Osteocyte (in vitro differentiated cells): ENCODE measurements at regions not wholly inside any gene's neighbourhood (a gene's known extent, or its start where the extent isn't known, plus 50 kb on each side); places are given as distances from the start of the nearest gene placed in this dataset.

ENCODE experiments used
- DNase-seq: peaks from one replicate; pipeline ENCODE4 v3.0.0; 2021; ENCODE audit warnings: mixed read lengths; ENCODE audit not compliant: unreplicated experiment; ENCODE audit errors: extremely low spot score
- H3K27ac Mint-ChIP-seq: one replicate; pipeline ENCODE4 v1.8.0; 2021; ENCODE audit warnings: mild to moderate bottlenecking, mixed read lengths; ENCODE audit not compliant: unreplicated experiment
- H3K27me3 Mint-ChIP-seq: one replicate; pipeline ENCODE4 v1.8.0; 2021; ENCODE audit warnings: mixed read lengths; ENCODE audit not compliant: unreplicated experiment
- H3K36me3 Mint-ChIP-seq: one replicate; pipeline ENCODE4 v1.8.0; 2021; ENCODE audit warnings: mixed read lengths; ENCODE audit not compliant: unreplicated experiment
- H3K4me1 Mint-ChIP-seq: one replicate; pipeline ENCODE4 v1.8.0; 2021; ENCODE audit warnings: mixed read lengths; ENCODE audit not compliant: unreplicated experiment
- H3K4me3 Mint-ChIP-seq: one replicate; pipeline ENCODE4 v1.8.0; 2021; ENCODE audit warnings: mild to moderate bottlenecking, moderate library complexity, mixed read lengths; ENCODE audit not compliant: unreplicated experiment
- H3K9me3 Mint-ChIP-seq: one replicate; pipeline ENCODE4 v1.8.0; 2021; ENCODE audit warnings: mixed read lengths; ENCODE audit not compliant: unreplicated experiment
- CTCF ChIP-seq: fragments of 200-600 bp; sonication (generic); IDR thresholded peaks from 2 replicates; pipeline ENCODE4 v1.5.0; 2021; ENCODE audit warnings: antibody characterized with exemption, mild to moderate bottlenecking, moderate library complexity

GRCh38 chr2:160741815-160742214, 248.2 kb upstream of the RBMS1 start:
- H3K27me3 Mint-ChIP-seq = no peaks in the 10 kb centered on the region
- H3K4me1 Mint-ChIP-seq = peaks cover 32% of the 10 kb centered on the region
- H3K36me3 Mint-ChIP-seq = no peaks in the 10 kb centered on the region
- DNase-seq = no peak
- no peak for TF ChIP-seq CTCF
- H3K9me3 Mint-ChIP-seq = no peaks in the 10 kb centered on the region
- no peak overlapping the region for H3K4me3 Mint-ChIP-seq
- H3K27ac Mint-ChIP-seq = no peak overlapping the region

- Mint-ChIP-seq H3K9me3 (no peaks in the 10 kb centered on the region), H3K4me3 (no peak overlapping the region), H3K27me3 (no peaks in the 10 kb centered on the region), H3K4me1 (peaks cover 31% of the 10 kb centered on the region), H3K27ac (no peak overlapping the region), H3K36me3 (no peaks in the 10 kb centered on the region)
- DNase-seq = no peak
- no peak for TF ChIP-seq CTCF
Measured at GRCh38 chr2:160742667-160743066, 249.1 kb upstream of the RBMS1 start.

- no peak for DNase-seq
- TF ChIP-seq CTCF = no peak
- H3K36me3 Mint-ChIP-seq = no peaks in the 10 kb centered on the region
- no peaks in the 10 kb centered on the region for H3K27me3 Mint-ChIP-seq
- H3K4me3 Mint-ChIP-seq = no peak overlapping the region
- no peaks in the 10 kb centered on the region for H3K9me3 Mint-ChIP-seq
- peak overlapping the region; percentile 77 for H3K27ac Mint-ChIP-seq
- peaks cover 46% of the 10 kb centered on the region for H3K4me1 Mint-ChIP-seq
Measured at GRCh38 chr2:160747501-160748170, 254.0 kb upstream of the RBMS1 start.

- peaks cover 51% of the 10 kb centered on the region for H3K4me1 Mint-ChIP-seq
- H3K27ac Mint-ChIP-seq = peak overlapping the region; percentile 62
Measured at GRCh38 chr2:160751021-160751420, 257.4 kb upstream of the RBMS1 start.

More at GRCh38 chr2:160751021-160751420, 257.4 kb upstream of the RBMS1 start:
- TF ChIP-seq CTCF = no peak
- no peak for DNase-seq
- Mint-ChIP-seq H3K9me3 (peaks cover 5% of the 10 kb centered on the region), H3K36me3 (peaks cover 9% of the 10 kb centered on the region), H3K27me3 (no peaks in the 10 kb centered on the region), H3K4me3 (no peak overlapping the region)
